ENCODE measurements at regions not wholly inside any gene's neighbourhood (a gene's known extent, or its start where the extent isn't known, plus 50 kb on each side); places are given as distances from the start of the nearest gene placed in this dataset.
"Not testable (repeated sequence)": the region's sequence is repeated elsewhere in the genome, so short reads cannot be mapped to it uniquely, and the experiment has no call there.

DNA sequence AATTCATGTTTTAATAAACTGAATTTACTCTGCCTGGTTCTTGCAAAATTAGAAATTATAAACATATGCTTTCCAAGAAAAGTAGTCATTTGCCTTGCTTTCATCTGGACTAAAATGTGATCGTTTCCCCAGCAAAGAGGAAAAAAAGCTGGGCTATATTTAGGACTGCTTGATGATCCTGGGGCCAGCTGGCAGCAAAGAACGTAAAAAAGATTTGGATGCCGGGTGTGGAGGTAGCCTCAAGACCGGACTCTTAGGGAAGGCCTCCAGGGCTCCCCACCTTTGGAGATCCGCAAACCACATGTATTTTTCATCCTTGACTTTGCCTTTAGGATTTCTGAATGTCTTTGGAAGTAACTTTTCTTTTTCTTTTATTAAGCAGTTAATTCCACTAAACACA is 156.1 kb upstream of the SEMA6A start:
- H3K4me1 ChIP-seq (ENCODE audit: control insufficient read depth, low read length) = no peaks in the 10 kb centered on the region

DNA sequence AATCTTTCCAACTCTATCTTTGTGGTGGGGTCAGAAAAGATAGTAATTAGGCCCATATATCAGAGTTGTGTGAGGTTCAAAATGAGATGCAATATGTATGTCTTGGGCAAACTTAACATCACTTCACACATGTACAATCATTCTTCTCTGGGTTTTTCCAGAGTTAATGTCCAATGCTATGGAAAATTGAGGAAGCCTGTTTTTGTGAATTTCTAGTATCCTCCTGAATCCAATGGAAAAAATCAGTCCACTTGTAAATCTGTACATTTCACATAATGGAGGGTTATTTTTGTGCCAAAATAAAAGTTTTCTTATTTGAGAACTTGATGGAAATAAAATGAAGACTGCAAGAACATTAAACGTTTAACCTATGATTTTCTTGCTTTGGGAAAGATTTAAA is 155.6 kb upstream of the SEMA6A start:
- no peaks in the 10 kb centered on the region for H3K36me3 ChIP-seq (ENCODE audit: control insufficient read depth, low read length)
- TF ChIP-seq EZH2phosphoT487 (IDR thresholded peaks at IDR 0.05; ENCODE audit: borderline replicate concordance, low read length) (no peak), CTCF (IDR thresholded peaks at IDR 0.05; ENCODE audit: low read depth, low read length, poor library complexity, severe bottlenecking) (no peak)
- no peaks in the 10 kb centered on the region for H3K9me2 ChIP-seq (replicated peaks; ENCODE audit: control insufficient read depth, low read length)
- no peak overlapping the region for H3K4me3 ChIP-seq (ENCODE audit: low read length)
- H3K4me2 ChIP-seq (ENCODE audit: low read length) = no peak overlapping the region
- no peaks in the 10 kb centered on the region for H3F3A ChIP-seq (ENCODE audit: control insufficient read depth, insufficient read depth)
- H3K4me1 ChIP-seq (ENCODE audit: control insufficient read depth, low read length) = no peaks in the 10 kb centered on the region
- H4K20me1 ChIP-seq (ENCODE audit: control insufficient read depth, insufficient read depth, low read depth, low read length) = no peaks in the 10 kb centered on the region
- no peak overlapping the region for H3K27ac ChIP-seq (ENCODE audit: low read depth, low read length)
- H3K9me3 ChIP-seq (ENCODE audit: control insufficient read depth, insufficient read depth, low read length) = no peaks in the 10 kb centered on the region
- H3K27me3 ChIP-seq (ENCODE audit: control insufficient read depth, low read length) = no peaks in the 10 kb centered on the region
- H3K79me2 ChIP-seq (ENCODE audit: control insufficient read depth, low read length) = no peaks in the 10 kb centered on the region

More for the DNA sequence above, 156.1 kb upstream of the SEMA6A start:
- H4K20me1 ChIP-seq (ENCODE audit: control insufficient read depth, insufficient read depth, low read depth, low read length) = no peaks in the 10 kb centered on the region
- no peak overlapping the region for H3K27ac ChIP-seq (ENCODE audit: low read depth, low read length)
- no peaks in the 10 kb centered on the region for H3K9me2 ChIP-seq (replicated peaks; ENCODE audit: control insufficient read depth, low read length)
- H3K36me3 ChIP-seq (ENCODE audit: control insufficient read depth, low read length) = no peaks in the 10 kb centered on the region
- no peak overlapping the region for H3K4me3 ChIP-seq (ENCODE audit: low read length)
- H3K79me2 ChIP-seq (ENCODE audit: control insufficient read depth, low read length) = no peaks in the 10 kb centered on the region
- H3F3A ChIP-seq (ENCODE audit: control insufficient read depth, insufficient read depth) = no peaks in the 10 kb centered on the region
- no peaks in the 10 kb centered on the region for H3K9me3 ChIP-seq (ENCODE audit: control insufficient read depth, insufficient read depth, low read length)
- no peaks in the 10 kb centered on the region for H3K27me3 ChIP-seq (ENCODE audit: control insufficient read depth, low read length)
- TF ChIP-seq EZH2phosphoT487 (IDR thresholded peaks at IDR 0.05; ENCODE audit: borderline replicate concordance, low read length) (no peak), CTCF (IDR thresholded peaks at IDR 0.05; ENCODE audit: low read depth, low read length, poor library complexity, severe bottlenecking) (no peak)
- no peak overlapping the region for H3K4me2 ChIP-seq (ENCODE audit: low read length)

GRCh38 chr5:116727248-116727647 is 152.6 kb upstream of the SEMA6A start:
- Histone ChIP-seq H3K79me2 (ENCODE audit: control insufficient read depth, low read length) (no peaks in the 10 kb centered on the region), H3F3A (ENCODE audit: control insufficient read depth, insufficient read depth) (no peaks in the 10 kb centered on the region), H3K4me2 (ENCODE audit: low read length) (no peak overlapping the region), H3K4me1 (ENCODE audit: control insufficient read depth, low read length) (no peaks in the 10 kb centered on the region), H3K36me3 (ENCODE audit: control insufficient read depth, low read length) (no peaks in the 10 kb centered on the region), H3K4me3 (ENCODE audit: low read length) (no peak overlapping the region), H3K27me3 (ENCODE audit: control insufficient read depth, low read length) (no peaks in the 10 kb centered on the region), H3K9me2 (replicated peaks; ENCODE audit: control insufficient read depth, low read length) (no peaks in the 10 kb centered on the region), H3K27ac (ENCODE audit: low read depth, low read length) (no peak overlapping the region), H4K20me1 (ENCODE audit: control insufficient read depth, insufficient read depth, low read depth, low read length) (no peaks in the 10 kb centered on the region), H3K9me3 (ENCODE audit: control insufficient read depth, insufficient read depth, low read length) (no peaks in the 10 kb centered on the region)
- TF ChIP-seq EZH2phosphoT487 (IDR thresholded peaks at IDR 0.05; ENCODE audit: borderline replicate concordance, low read length) (no peak), CTCF (IDR thresholded peaks at IDR 0.05; ENCODE audit: low read depth, low read length, poor library complexity, severe bottlenecking) (no peak)

DNA sequence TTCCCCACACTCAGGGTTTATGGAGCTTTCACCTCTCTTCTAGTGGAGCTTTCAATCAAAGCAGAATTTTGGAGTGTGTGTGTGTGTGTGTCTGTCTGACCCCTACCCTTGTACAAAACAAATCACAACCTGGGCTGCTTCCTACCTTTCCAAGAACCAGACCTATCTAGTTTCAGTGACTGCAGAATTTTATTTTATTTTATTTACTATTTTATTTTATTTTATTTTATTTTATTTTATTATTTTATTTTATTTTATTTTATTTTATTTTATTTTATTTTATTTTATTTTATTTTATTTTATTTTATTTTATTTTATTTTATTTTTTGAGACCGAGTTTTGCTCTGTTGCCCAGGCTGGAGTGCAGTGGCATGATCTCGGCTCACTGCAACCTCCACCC is 151.6 kb upstream of the SEMA6A start:
- not testable (repeated sequence) for H3F3A ChIP-seq (ENCODE audit: control insufficient read depth, insufficient read depth); H3K27me3 ChIP-seq (ENCODE audit: control insufficient read depth, low read length); H3K4me1 ChIP-seq (ENCODE audit: control insufficient read depth, low read length); H3K4me3 ChIP-seq (ENCODE audit: low read length); H3K4me2 ChIP-seq (ENCODE audit: low read length); H4K20me1 ChIP-seq (ENCODE audit: control insufficient read depth, insufficient read depth, low read depth, low read length); H3K79me2 ChIP-seq (ENCODE audit: control insufficient read depth, low read length); H3K9me3 ChIP-seq (ENCODE audit: control insufficient read depth, insufficient read depth, low read length); H3K9me2 ChIP-seq (replicated peaks; ENCODE audit: control insufficient read depth, low read length); H3K27ac ChIP-seq (ENCODE audit: low read depth, low read length); H3K36me3 ChIP-seq (ENCODE audit: control insufficient read depth, low read length)
